ENCODE measurements at regions not wholly inside any gene's neighbourhood (a gene's known extent, or its start where the extent isn't known, plus 50 kb on each side); places are given as distances from the start of the nearest gene placed in this dataset.

- no peaks in the 10 kb centered on the region for H3K36me3 ChIP-seq (replicated peaks in 1 of 2; ENCODE audit: control extremely low read depth in 1 of 2, control insufficient read depth in 1 of 2, extremely low read depth in 1 of 2, insufficient read depth in 2 of 2, low read length in 1 of 2)
- no peak overlapping the region for H3K9ac ChIP-seq (ENCODE audit: low read length)
- no peak overlapping the region for H3K4me2 ChIP-seq (replicated peaks; ENCODE audit: low read depth, low read length, poor library complexity, severe bottlenecking)
- no peaks in the 10 kb centered on the region for H3K4me1 ChIP-seq (ENCODE audit: control insufficient read depth in 2 of 2, insufficient read depth in 2 of 2, low read length in 2 of 2)
- no peak overlapping the region for H3K27ac Mint-ChIP-seq
- no peaks in the 10 kb centered on the region for H3K9me3 Mint-ChIP-seq (ENCODE audit: insufficient read depth)
- intact Hi-C loops (cut with micrococcal nuclease), result no loop called here
- no peak for TF ChIP-seq EZH2 (IDR thresholded peaks at IDR 0.05; ENCODE audit: borderline replicate concordance, insufficient read depth, low read depth, low read length, poor library complexity, severe bottlenecking)
- TF ChIP-seq CTCF (IDR thresholded peaks at IDR 0.05), result no peak
- peaks cover 10% of the 10 kb centered on the region for H3K27me3 Mint-ChIP-seq
- no peaks in the 10 kb centered on the region for H3K79me2 ChIP-seq (ENCODE audit: control insufficient read depth, insufficient read depth, low read length)
- H4K20me1 ChIP-seq (ENCODE audit: control insufficient read depth, insufficient read depth, low read length, poor library complexity, severe bottlenecking), result no peaks in the 10 kb centered on the region
- ChIA-PET POLR2A (no interaction called here), CTCF (no interaction called here)
- H3K27ac ChIP-seq (ENCODE audit: low read length in 2 of 2), result no peak overlapping the region
- H3K9me3 ChIP-seq (ENCODE audit: control extremely low read depth in 1 of 3, control insufficient read depth in 2 of 3, insufficient read depth in 1 of 3, low read length in 2 of 3), result no peaks in the 10 kb centered on the region
- H3K4me1 Mint-ChIP-seq, result no peaks in the 10 kb centered on the region
- H3K4me3 Mint-ChIP-seq, result no peak overlapping the region
- ATAC-seq (ENCODE audit: low read depth) (no peak), DNase-seq (no peak)
- no peak overlapping the region for H2AFZ ChIP-seq (ENCODE audit: insufficient read depth, low read depth, low read length, poor library complexity, severe bottlenecking)
- no peak overlapping the region for H3K4me3 ChIP-seq (ENCODE audit: control extremely low read depth in 1 of 5, extremely low read depth in 1 of 5, insufficient read depth in 1 of 5, low read depth in 2 of 5, low read length in 4 of 5)
- H3K27me3 ChIP-seq (replicated peaks in 1 of 4; ENCODE audit: control extremely low read depth in 1 of 4, control insufficient read depth in 3 of 4, insufficient read depth in 4 of 4, low read length in 3 of 4), result peaks cover 0 to 5% (median 0%) of the 10 kb centered on the region in 4 experiments
Measured at GRCh38 chr4:129254526-129254925, 158.6 kb downstream of the C4orf33 start.

- no peaks in the 10 kb centered on the region for H4K20me1 ChIP-seq (ENCODE audit: control insufficient read depth, insufficient read depth, low read length, poor library complexity, severe bottlenecking)
- peaks cover 0 to 5% (median 0%) of the 10 kb centered on the region in 4 experiments for H3K27me3 ChIP-seq (replicated peaks in 1 of 4; ENCODE audit: control extremely low read depth in 1 of 4, control insufficient read depth in 3 of 4, insufficient read depth in 4 of 4, low read length in 3 of 4)
- H3K27me3 Mint-ChIP-seq, result no peaks in the 10 kb centered on the region
- intact Hi-C loops (cut with micrococcal nuclease), result no loop called here
- no peak overlapping the region for H3K27ac ChIP-seq (ENCODE audit: low read length in 2 of 2)
- H3K4me1 Mint-ChIP-seq, result peaks cover 9% of the 10 kb centered on the region
- H3K4me3 ChIP-seq (ENCODE audit: control extremely low read depth in 1 of 5, extremely low read depth in 1 of 5, insufficient read depth in 1 of 5, low read depth in 2 of 5, low read length in 4 of 5), result no peak overlapping the region
- no peaks in the 10 kb centered on the region for H3K9me3 ChIP-seq (ENCODE audit: control extremely low read depth in 1 of 3, control insufficient read depth in 2 of 3, insufficient read depth in 1 of 3, low read length in 2 of 3)
- ChIA-PET POLR2A (no interaction called here), CTCF (no interaction called here)
- TF ChIP-seq CTCF (IDR thresholded peaks at IDR 0.05) (no peak), EZH2 (IDR thresholded peaks at IDR 0.05; ENCODE audit: borderline replicate concordance, insufficient read depth, low read depth, low read length, poor library complexity, severe bottlenecking) (no peak)
- H3K36me3 ChIP-seq (replicated peaks in 1 of 2; ENCODE audit: control extremely low read depth in 1 of 2, control insufficient read depth in 1 of 2, extremely low read depth in 1 of 2, insufficient read depth in 2 of 2, low read length in 1 of 2), result no peaks in the 10 kb centered on the region
- ATAC-seq (ENCODE audit: low read depth), result no peak
- H3K79me2 ChIP-seq (ENCODE audit: control insufficient read depth, insufficient read depth, low read length), result no peaks in the 10 kb centered on the region
- 75% methylated on average over 1 of the region's 2 CpGs for WGBS (ENCODE audit: insufficient coverage)
- H2AFZ ChIP-seq (ENCODE audit: insufficient read depth, low read depth, low read length, poor library complexity, severe bottlenecking), result no peak overlapping the region
- no peak overlapping the region for H3K4me3 Mint-ChIP-seq
- DNase-seq, result no peak
- no peak overlapping the region for H3K27ac Mint-ChIP-seq
- no peak overlapping the region for H3K9ac ChIP-seq (ENCODE audit: low read length)
- no peak overlapping the region for H3K4me2 ChIP-seq (replicated peaks; ENCODE audit: low read depth, low read length, poor library complexity, severe bottlenecking)
- H3K4me1 ChIP-seq (ENCODE audit: control insufficient read depth in 2 of 2, insufficient read depth in 2 of 2, low read length in 2 of 2), result no peaks in the 10 kb centered on the region
- no peaks in the 10 kb centered on the region for H3K9me3 Mint-ChIP-seq (ENCODE audit: insufficient read depth)
Measured at GRCh38 chr4:129261584-129261983, 165.6 kb downstream of the C4orf33 start.

All from B cell (primary cell).